ENCODE measurements at regions not wholly inside any gene's neighbourhood (a gene's known extent, or its start where the extent isn't known, plus 50 kb on each side); places are given as distances from the start of the nearest gene placed in this dataset.

GRCh38 chr6:15924893-15925292 is 204.0 kb upstream of the MYLIP start:
- TF ChIP-seq POLR2AphosphoS5 (IDR thresholded peaks at IDR 0.05; ENCODE audit: low read depth), result no peak
- TF ChIP-seq ZNF331 (CRISPR knock-in tag; IDR thresholded peaks at IDR 0.05; ENCODE audit: low read depth), result no peak
- no peak for TF ChIP-seq JUNB (IDR thresholded peaks at IDR 0.05; ENCODE audit: unreplicated experiment)
- TF ChIP-seq CTCF (conservative IDR thresholded peaks at IDR 0.05; ENCODE audit: low read depth in 2 of 2), result no peak
- no peak for TF ChIP-seq CREB1 (CRISPR knock-in tag; IDR thresholded peaks at IDR 0.05; ENCODE audit: low read depth)
